ENCODE measurements at regions not wholly inside any gene's neighbourhood (a gene's known extent, or its start where the extent isn't known, plus 50 kb on each side); places are given as distances from the start of the nearest gene placed in this dataset.

- no peak for TF ChIP-seq STAT5B (CRISPR knock-in tag; IDR thresholded peaks at IDR 0.05)
- no peak for TF ChIP-seq KMT2A (CRISPR knock-in tag; IDR thresholded peaks at IDR 0.05)
- no peak for TF ChIP-seq AFF4 (CRISPR knock-in tag; IDR thresholded peaks at IDR 0.05)
Observed at GRCh38 chr13:65825039-65825438, 1405.1 kb downstream of the PCDH9 start (continued).

GRCh38 chr13:65808061-65808460, 1422.1 kb downstream of the PCDH9 start:
- CTCF ChIA-PET (ENCODE audit: low intra/inter-chr PET ratio, low total read pairs): no interaction called here
- intact Hi-C loops (cut with micrococcal nuclease; ENCODE audit: unreplicated experiment): no loop called here

More at GRCh38 chr13:65808061-65808460, 1422.1 kb downstream of the PCDH9 start:
- WGBS (ENCODE audit: low lambda C conversion rate): 0% methylated on average over 1 of the region's 1 CpG
- TF ChIP-seq ZNF282 (IDR thresholded peaks at IDR 0.05; ENCODE audit: partially characterized antibody): no peak
- no peak for TF ChIP-seq FOXM1 (CRISPR knock-in tag; IDR thresholded peaks at IDR 0.05)
- no peak for TF ChIP-seq PCBP1 (IDR thresholded peaks at IDR 0.05; ENCODE audit: borderline replicate concordance, low read depth, low read length)
- TF ChIP-seq ZNF7 (CRISPR knock-in tag; IDR thresholded peaks at IDR 0.05): no peak
- Histone ChIP-seq H3K79me2 (ENCODE audit: insufficient read depth, low read length) (no peaks in the 10 kb centered on the region), H3K36me3 (replicated peaks in 1 of 2; ENCODE audit: control insufficient read depth in 1 of 2, insufficient read depth in 2 of 2, low read length in 2 of 2) (no peaks in the 10 kb centered on the region), H3K4me3 (replicated peaks in 1 of 3; ENCODE audit: insufficient read depth in 1 of 3, low read depth in 2 of 3, low read length in 3 of 3) (no peak overlapping the region), H3K27me3 (ENCODE audit: control insufficient read depth in 1 of 2, insufficient read depth in 2 of 2, low read length in 2 of 2) (no peaks in the 10 kb centered on the region), H3K9ac (ENCODE audit: insufficient read depth, low read depth, low read length) (no peak overlapping the region), H4K20me1 (ENCODE audit: insufficient read depth, low read length) (no peaks in the 10 kb centered on the region), H3K4me1 (ENCODE audit: insufficient read depth, low read length) (no peaks in the 10 kb centered on the region), H3K4me2 (ENCODE audit: low read depth, low read length) (no peak overlapping the region), H2AFZ (ENCODE audit: low read length) (no peak overlapping the region), H3K9me3 (ENCODE audit: low read length) (peaks cover 5% of the 10 kb centered on the region; the same call in 1 of the 2 replicates), H3K27ac (ENCODE audit: extremely low read length, insufficient read depth, low read length) (no peak overlapping the region)
- no peak for FAIRE-seq
- no peak for ATAC-seq
- BruUV-seq (replicated peaks): no TSS peak
- no peak for DNase-seq (ENCODE audit: low spot score)
- in situ Hi-C loops (cut with HindIII; ENCODE audit: extremely low pct_ligation_motif_present, low pct_unique_long_range_greater_than_20kb): no loop called here
- POLR2A ChIA-PET: no interaction called here
